OCI-LY1 (cell line): ENCODE measurements at regions not wholly inside any gene's neighbourhood (a gene's known extent, or its start where the extent isn't known, plus 50 kb on each side); places are given as distances from the start of the nearest gene placed in this dataset.

Source experiments
- CTCF ChIP-seq: fragments of 200-600 bp; sonication (generic), shearing (Covaris generic); IDR thresholded peaks from 2 replicates; pipeline ENCODE4 v1.5.1; 2017; ENCODE audit warnings: mild to moderate bottlenecking, antibody characterized with exemption, low read length, moderate library complexity, mixed read lengths
- EZH2 ChIP-seq: fragments of 200-600 bp; sonication (generic), shearing (Covaris generic); IDR thresholded peaks from 2 replicates; pipeline ENCODE4 v1.8.0; 2017; ENCODE audit warnings: borderline replicate concordance, mixed run types, mild to moderate bottlenecking, antibody characterized with exemption, low read length, moderate library complexity, mixed read lengths

DNA sequence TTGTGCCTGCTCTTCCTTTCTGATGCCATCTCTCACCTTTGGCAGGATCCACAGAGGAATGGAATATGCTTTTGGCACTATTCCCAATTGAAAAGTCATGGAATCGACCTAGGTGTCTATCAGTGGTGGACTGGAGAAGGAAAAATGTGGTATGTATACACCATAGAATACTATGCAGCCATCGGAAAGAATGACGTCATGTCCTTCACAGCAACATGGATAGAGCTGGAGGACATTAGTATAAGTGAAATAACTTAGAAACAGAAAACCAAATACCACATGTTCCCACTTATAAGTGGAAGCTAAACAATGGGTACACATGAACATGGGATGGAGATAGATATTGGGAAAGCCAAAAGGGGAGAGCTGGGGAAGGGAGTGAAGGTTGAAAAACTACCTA lies 58.3 kb upstream of the SMIM31 start:
- TF ChIP-seq CTCF (no peak), EZH2 (no peak)
